SK-N-SH (cell line): ENCODE measurements at regions not wholly inside any gene's neighbourhood (a gene's known extent, or its start where the extent isn't known, plus 50 kb on each side); places are given as distances from the start of the nearest gene placed in this dataset.

Experiments used
- CTCF ChIA-PET: fragments of 300-600, 350-600 bp; formaldehyde crosslinking; extraction: SDS; loops from one replicate; lab custom pipeline; 2021; lab: Yijun Ruan, JAX
- POLR2A ChIA-PET: fragments of 350-600 bp; sonication (Branson Sonifier 250); formaldehyde crosslinking; extraction: SDS; loops from one replicate; lab custom pipeline; 2020; ENCODE audit warnings: antibody characterized with exemption, inconsistent platforms; lab: Yijun Ruan, JAX
- DNase-seq: peaks from one replicate; pipeline ENCODE4 v3.0.0; 2012
- H2AFZ ChIP-seq: fragments of 200-600 bp; sonication (generic); 2 replicates; pipeline ENCODE4 v1.8.1; 2016; ENCODE audit warnings: antibody characterized with exemption, mild to moderate bottlenecking, low read depth
- H3F3A ChIP-seq: fragments of 200-600 bp; sonication (generic); replicated peaks from 2 replicates; pipeline ENCODE3; 2016; ENCODE audit warnings: antibody characterized with exemption, mild to moderate bottlenecking; ENCODE audit not compliant: insufficient read depth
- H3K27ac ChIP-seq, 2 experiments: fragments of 200-500 bp in 1 of 2; fragments of 200-600 bp in 1 of 2; sonication (Bioruptor generic) in 1 of 2; sonication (generic), shearing (Covaris generic) in 1 of 2; 2 replicates each; pipeline versions ENCODE4 v1.5.1 to v1.6.1; 2014 to 2016; ENCODE audit warnings: low read depth in 2 of 2, inconsistent platforms in 1 of 2, low read length in 1 of 2, mild to moderate bottlenecking in 1 of 2, mixed read lengths in 1 of 2
- H3K27me3 ChIP-seq: fragments of 200-600 bp; sonication (generic), shearing (Covaris generic); 2 replicates; pipeline ENCODE4 v1.6.1; 2016; ENCODE audit warnings: mixed run types; ENCODE audit not compliant: insufficient read depth
- H3K36me3 ChIP-seq, 2 experiments: fragments of 200-500 bp in 1 of 2; fragments of 200-600 bp in 1 of 2; sonication (Bioruptor generic) in 1 of 2; sonication (generic) in 1 of 2; replicated peaks in 1 of 2; 2 replicates each; pipeline versions ENCODE3 to v1.5.1; 2014 to 2016; ENCODE audit warnings: low read length in 1 of 2, mild to moderate bottlenecking in 1 of 2; ENCODE audit not compliant: insufficient read depth in 2 of 2, control insufficient read depth in 1 of 2
- H3K4me1 ChIP-seq, 2 experiments: fragments of 200-500 bp in 1 of 2; fragments of 200-600 bp in 1 of 2; sonication (Bioruptor generic) in 1 of 2; sonication (generic), shearing (Covaris generic) in 1 of 2; 2 replicates each; pipeline versions ENCODE4 v1.5.1 to v1.6.1; 2014 to 2016; ENCODE audit warnings: low read depth in 1 of 2, low read length in 1 of 2, mixed run types in 1 of 2; ENCODE audit not compliant: insufficient read depth in 2 of 2, control insufficient read depth in 1 of 2
- H3K4me2 ChIP-seq: fragments of 200-600 bp; sonication (generic), shearing (Covaris generic); 2 replicates; pipeline ENCODE4 v1.6.1; 2017; ENCODE audit warnings: mixed run types
- H3K4me3 ChIP-seq, 2 experiments: fragments of 200-500 bp in 1 of 2; fragments of 200-600 bp in 1 of 2; sonication (Bioruptor generic) in 1 of 2; sonication (generic), shearing (Covaris generic) in 1 of 2; 2 replicates each; pipeline versions ENCODE4 v1.5.1 to v1.8.1; 2014 to 2016; ENCODE audit warnings: low read depth in 2 of 2, inconsistent platforms in 1 of 2, low read length in 1 of 2, mild to moderate bottlenecking in 1 of 2, mixed read lengths in 1 of 2, moderate library complexity in 1 of 2
- H3K79me2 ChIP-seq: fragments of 200-600 bp; sonication (generic); 2 replicates; pipeline ENCODE4 v1.8.1; 2017; ENCODE audit warnings: mild to moderate bottlenecking; ENCODE audit not compliant: insufficient read depth
- H3K9ac ChIP-seq: fragments of 200-600 bp; sonication (generic); 2 replicates; pipeline ENCODE4 v1.6.1; 2017; ENCODE audit warnings: mixed run types
- H3K9me2 ChIP-seq: fragments of 200-600 bp; sonication (generic); 2 replicates; pipeline ENCODE4 v1.6.1; 2017; ENCODE audit warnings: mixed run types
- H3K9me3 ChIP-seq: fragments of 200-600 bp; sonication (generic); 2 replicates; pipeline ENCODE4 v1.6.1; 2017; ENCODE audit warnings: mixed run types, mild to moderate bottlenecking, moderate library complexity
- H4K20me1 ChIP-seq: fragments of 200-600 bp; sonication (generic); 2 replicates; pipeline ENCODE4 v1.6.1; 2017; ENCODE audit warnings: mild to moderate bottlenecking, mixed run types; ENCODE audit not compliant: insufficient read depth
- CHD2 ChIP-seq: fragments of 150-350 bp; IDR thresholded peaks from 2 replicates; pipeline ENCODE4 v1.6.1; 2018; ENCODE audit warnings: low read length; ENCODE audit not compliant: partially characterized antibody
- ELF1 ChIP-seq: IDR thresholded peaks from 2 replicates; pipeline ENCODE4 v1.4.0; 2012
- FOSL2 ChIP-seq: IDR thresholded peaks from 2 replicates; pipeline ENCODE4 v1.4.0; 2012; ENCODE audit warnings: low read depth, mild to moderate bottlenecking, moderate library complexity, borderline replicate concordance
- FOXJ3 ChIP-seq: sonication (generic); formaldehyde crosslinking; IDR thresholded peaks from 2 replicates; pipeline ENCODE4 v1.5.1; 2020; ENCODE audit warnings: mild to moderate bottlenecking, missing genetic modification reagents
- GABPA ChIP-seq: IDR thresholded peaks from 2 replicates; pipeline ENCODE4 v1.4.0; 2012; ENCODE audit warnings: low read depth, mild to moderate bottlenecking
- GATA2 ChIP-seq: sonication (generic); formaldehyde crosslinking; IDR thresholded peaks from 2 replicates; pipeline ENCODE4 v1.5.0; 2020; ENCODE audit warnings: mild to moderate bottlenecking, missing genetic modification reagents
- JUND ChIP-seq: IDR thresholded peaks from 2 replicates; pipeline ENCODE4 v1.4.0; 2012
- MXI1 ChIP-seq: IDR thresholded peaks from 2 replicates; pipeline ENCODE4 v1.6.1; 2012; ENCODE audit warnings: mild to moderate bottlenecking, low read depth, low read length, improper control_type of control experiment
- POLR2AphosphoS5 ChIP-seq: IDR thresholded peaks from 2 replicates; pipeline ENCODE4 v1.6.1; 2012; ENCODE audit warnings: low read depth, low read length
- RFX5 ChIP-seq: IDR thresholded peaks from 2 replicates; pipeline ENCODE4 v1.6.1; 2012; ENCODE audit warnings: mild to moderate bottlenecking, improper control_type of control experiment, low read length
- RXRA ChIP-seq: IDR thresholded peaks from 2 replicates; pipeline ENCODE4 v1.4.0; 2012; ENCODE audit warnings: low read depth, mild to moderate bottlenecking, borderline replicate concordance
- SIN3A ChIP-seq: IDR thresholded peaks from 2 replicates; pipeline ENCODE4 v1.6.1; 2012; ENCODE audit warnings: low read depth, mild to moderate bottlenecking, low read length, moderate library complexity, borderline replicate concordance
- TAF1 ChIP-seq: IDR thresholded peaks from 2 replicates; pipeline ENCODE4 v1.6.1; 2012; ENCODE audit warnings: low read depth, mild to moderate bottlenecking, low read length, moderate library complexity, borderline replicate concordance
- TEAD4 ChIP-seq: IDR thresholded peaks from 2 replicates; pipeline ENCODE4 v1.4.0; 2012; ENCODE audit warnings: mild to moderate bottlenecking, borderline replicate concordance; ENCODE audit not compliant: insufficient read depth
- WGBS: methylation state at CpG from one replicate; pipeline ENCODE4 v1.1.6; 2017; ENCODE audit warnings: low lambda C conversion rate; 5-methylcytosine and 5-hydroxymethylcytosine counted together
- TF ChIP-seq, protein P1 (sequence below): fragments of 150-350 bp; IDR thresholded peaks from 2 replicates; pipeline ENCODE4 v1.6.1; 2017; ENCODE audit warnings: antibody characterized with exemption, low read length, low read depth, borderline replicate concordance
- TF ChIP-seq, protein P2 (sequence below): IDR thresholded peaks from 2 replicates; pipeline ENCODE4 v1.4.0; 2012; ENCODE audit warnings: low read depth, borderline replicate concordance
- TF ChIP-seq, protein P3 (sequence below): IDR thresholded peaks from 2 replicates; pipeline ENCODE4; 2012
- TF ChIP-seq, protein P4 (sequence below): fragments of 150-350 bp; IDR thresholded peaks from 2 replicates; pipeline ENCODE4 v1.6.1; 2016; ENCODE audit warnings: mild to moderate bottlenecking, low read depth, low read length
- TF ChIP-seq, protein P5 (sequence below): IDR thresholded peaks from 2 replicates; pipeline ENCODE4 v1.4.0; 2012; ENCODE audit warnings: low read depth, borderline replicate concordance
- TF ChIP-seq, protein P6 (sequence below): IDR thresholded peaks from 2 replicates; pipeline ENCODE4 v1.4.0; 2012; ENCODE audit warnings: low read depth

DNA sequence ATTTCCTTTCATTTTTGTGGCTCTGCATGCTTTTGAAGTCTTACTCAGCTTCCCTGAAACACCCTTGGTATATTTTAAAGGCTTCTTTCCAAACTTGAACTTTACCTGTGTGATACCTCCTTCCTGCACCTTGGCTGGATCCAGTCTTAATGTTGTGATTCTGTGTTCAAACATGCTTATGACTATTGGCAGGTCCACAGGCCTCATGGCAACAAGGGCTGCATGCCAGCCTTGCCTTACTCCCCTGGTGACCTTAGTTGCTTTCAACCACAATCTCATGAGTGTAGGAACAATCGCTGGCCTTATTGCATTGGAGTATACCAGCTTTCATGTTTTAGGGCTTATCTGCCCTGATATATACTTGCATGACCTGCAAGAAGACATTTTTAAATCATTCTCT, 238.7 kb downstream of the KIF20B start:
- no peak for TF ChIP-seq POLR2AphosphoS5
- no peak for TF ChIP-seq TEAD4
- TF ChIP-seq, protein P1, sequence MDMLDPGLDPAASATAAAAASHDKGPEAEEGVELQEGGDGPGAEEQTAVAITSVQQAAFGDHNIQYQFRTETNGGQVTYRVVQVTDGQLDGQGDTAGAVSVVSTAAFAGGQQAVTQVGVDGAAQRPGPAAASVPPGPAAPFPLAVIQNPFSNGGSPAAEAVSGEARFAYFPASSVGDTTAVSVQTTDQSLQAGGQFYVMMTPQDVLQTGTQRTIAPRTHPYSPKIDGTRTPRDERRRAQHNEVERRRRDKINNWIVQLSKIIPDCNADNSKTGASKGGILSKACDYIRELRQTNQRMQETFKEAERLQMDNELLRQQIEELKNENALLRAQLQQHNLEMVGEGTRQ: no peak
- TF ChIP-seq, protein P2, sequence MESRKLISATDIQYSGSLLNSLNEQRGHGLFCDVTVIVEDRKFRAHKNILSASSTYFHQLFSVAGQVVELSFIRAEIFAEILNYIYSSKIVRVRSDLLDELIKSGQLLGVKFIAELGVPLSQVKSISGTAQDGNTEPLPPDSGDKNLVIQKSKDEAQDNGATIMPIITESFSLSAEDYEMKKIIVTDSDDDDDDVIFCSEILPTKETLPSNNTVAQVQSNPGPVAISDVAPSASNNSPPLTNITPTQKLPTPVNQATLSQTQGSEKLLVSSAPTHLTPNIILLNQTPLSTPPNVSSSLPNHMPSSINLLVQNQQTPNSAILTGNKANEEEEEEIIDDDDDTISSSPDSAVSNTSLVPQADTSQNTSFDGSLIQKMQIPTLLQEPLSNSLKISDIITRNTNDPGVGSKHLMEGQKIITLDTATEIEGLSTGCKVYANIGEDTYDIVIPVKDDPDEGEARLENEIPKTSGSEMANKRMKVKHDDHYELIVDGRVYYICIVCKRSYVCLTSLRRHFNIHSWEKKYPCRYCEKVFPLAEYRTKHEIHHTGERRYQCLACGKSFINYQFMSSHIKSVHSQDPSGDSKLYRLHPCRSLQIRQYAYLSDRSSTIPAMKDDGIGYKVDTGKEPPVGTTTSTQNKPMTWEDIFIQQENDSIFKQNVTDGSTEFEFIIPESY: no peak
- TF ChIP-seq, protein P3, sequence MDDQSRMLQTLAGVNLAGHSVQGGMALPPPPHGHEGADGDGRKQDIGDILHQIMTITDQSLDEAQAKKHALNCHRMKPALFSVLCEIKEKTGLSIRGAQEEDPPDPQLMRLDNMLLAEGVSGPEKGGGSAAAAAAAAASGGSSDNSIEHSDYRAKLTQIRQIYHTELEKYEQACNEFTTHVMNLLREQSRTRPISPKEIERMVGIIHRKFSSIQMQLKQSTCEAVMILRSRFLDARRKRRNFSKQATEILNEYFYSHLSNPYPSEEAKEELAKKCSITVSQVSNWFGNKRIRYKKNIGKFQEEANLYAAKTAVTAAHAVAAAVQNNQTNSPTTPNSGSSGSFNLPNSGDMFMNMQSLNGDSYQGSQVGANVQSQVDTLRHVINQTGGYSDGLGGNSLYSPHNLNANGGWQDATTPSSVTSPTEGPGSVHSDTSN: no peak
- no peak for TF ChIP-seq CHD2
- TF ChIP-seq JUND: no peak
- no peak for TF ChIP-seq RFX5
- no peak for TF ChIP-seq GABPA
- Histone ChIP-seq H3K27me3 (peaks cover 11% of the 10 kb centered on the region; the same call in 1 of the 2 replicates), H4K20me1 (no peaks in the 10 kb centered on the region), H3K79me2 (no peaks in the 10 kb centered on the region), H3K9me2 (no peaks in the 10 kb centered on the region; the same call in 1 of the 2 replicates), H3K4me2 (no peak overlapping the region), H3K4me1 (no peaks in the 10 kb centered on the region), H3K27ac (no peak overlapping the region), H3K36me3 (no peaks in the 10 kb centered on the region), H3F3A (no peaks in the 10 kb centered on the region), H2AFZ (no peak overlapping the region), H3K9me3 (no peaks in the 10 kb centered on the region), H3K4me3 (no peak overlapping the region), H3K9ac (no peak overlapping the region)
- no peak for DNase-seq
- ChIA-PET CTCF (interaction anchor here (1.7 kb wide), 1 partner anchor 15 kb away, joined by 3 read pairs; no protein-coding TSS in a partner anchor), POLR2A (no interaction called here)
- WGBS: 0% methylated on average over 1 of the region's 1 CpG

DNA sequence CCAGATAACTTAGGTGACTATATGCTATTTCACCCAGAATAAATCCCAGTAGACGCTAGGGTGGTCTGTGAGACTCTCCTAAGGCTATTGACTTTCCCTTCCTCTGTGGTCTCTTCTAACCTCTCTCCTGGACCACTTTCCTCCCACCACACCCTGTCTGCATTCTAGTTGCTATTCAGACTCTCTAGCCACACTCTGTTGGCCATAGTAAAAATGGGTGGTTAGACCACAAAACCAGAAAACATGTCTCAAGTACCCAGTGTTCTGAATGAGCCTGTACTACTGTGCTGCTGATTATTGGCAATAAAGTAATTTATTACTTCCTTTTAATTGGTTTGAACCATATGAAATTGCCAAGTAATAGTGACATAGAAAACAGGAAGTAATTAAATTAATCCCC, 240.8 kb downstream of the KIF20B start:
- H3K36me3 ChIP-seq: no peaks in the 10 kb centered on the region
- no peak overlapping the region for H3K9ac ChIP-seq
- H3K4me3 ChIP-seq: no peak overlapping the region
- WGBS: 6% methylated on average over 1 of the region's 1 CpG
- H2AFZ ChIP-seq: no peak overlapping the region
- H3K4me2 ChIP-seq: no peak overlapping the region
- H3F3A ChIP-seq: no peaks in the 10 kb centered on the region
- peaks cover 11% of the 10 kb centered on the region; the same call in 1 of the 2 replicates for H3K27me3 ChIP-seq
- H3K4me1 ChIP-seq: no peaks in the 10 kb centered on the region
- H3K79me2 ChIP-seq: no peaks in the 10 kb centered on the region
- no peaks in the 10 kb centered on the region; the same call in 1 of the 2 replicates for H3K9me2 ChIP-seq
- no peak overlapping the region for H3K27ac ChIP-seq
- ChIA-PET POLR2A (no interaction called here), CTCF (no interaction called here)
- H4K20me1 ChIP-seq: no peaks in the 10 kb centered on the region
- H3K9me3 ChIP-seq: no peaks in the 10 kb centered on the region
- DNase-seq: no peak
- no peak for TF ChIP-seq ELF1
- TF ChIP-seq, protein P2: no peak
- TF ChIP-seq CHD2: no peak
- TF ChIP-seq FOXJ3: no peak
- TF ChIP-seq, protein P4, sequence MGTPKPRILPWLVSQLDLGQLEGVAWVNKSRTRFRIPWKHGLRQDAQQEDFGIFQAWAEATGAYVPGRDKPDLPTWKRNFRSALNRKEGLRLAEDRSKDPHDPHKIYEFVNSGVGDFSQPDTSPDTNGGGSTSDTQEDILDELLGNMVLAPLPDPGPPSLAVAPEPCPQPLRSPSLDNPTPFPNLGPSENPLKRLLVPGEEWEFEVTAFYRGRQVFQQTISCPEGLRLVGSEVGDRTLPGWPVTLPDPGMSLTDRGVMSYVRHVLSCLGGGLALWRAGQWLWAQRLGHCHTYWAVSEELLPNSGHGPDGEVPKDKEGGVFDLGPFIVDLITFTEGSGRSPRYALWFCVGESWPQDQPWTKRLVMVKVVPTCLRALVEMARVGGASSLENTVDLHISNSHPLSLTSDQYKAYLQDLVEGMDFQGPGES: no peak
- TF ChIP-seq, protein P5, sequence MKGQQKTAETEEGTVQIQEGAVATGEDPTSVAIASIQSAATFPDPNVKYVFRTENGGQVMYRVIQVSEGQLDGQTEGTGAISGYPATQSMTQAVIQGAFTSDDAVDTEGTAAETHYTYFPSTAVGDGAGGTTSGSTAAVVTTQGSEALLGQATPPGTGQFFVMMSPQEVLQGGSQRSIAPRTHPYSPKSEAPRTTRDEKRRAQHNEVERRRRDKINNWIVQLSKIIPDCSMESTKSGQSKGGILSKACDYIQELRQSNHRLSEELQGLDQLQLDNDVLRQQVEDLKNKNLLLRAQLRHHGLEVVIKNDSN: no peak
- TF ChIP-seq TAF1: no peak
- TF ChIP-seq FOSL2: no peak
- TF ChIP-seq, protein P6, sequence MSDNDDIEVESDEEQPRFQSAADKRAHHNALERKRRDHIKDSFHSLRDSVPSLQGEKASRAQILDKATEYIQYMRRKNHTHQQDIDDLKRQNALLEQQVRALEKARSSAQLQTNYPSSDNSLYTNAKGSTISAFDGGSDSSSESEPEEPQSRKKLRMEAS: no peak
- no peak for TF ChIP-seq SIN3A
- no peak for TF ChIP-seq GATA2 (CRISPR knock-in tag)
- no peak for TF ChIP-seq MXI1
- no peak for TF ChIP-seq GABPA
- TF ChIP-seq RXRA: no peak
- no peak for TF ChIP-seq JUND
